ENCODE measurements at regions not wholly inside any gene's neighbourhood (a gene's known extent, or its start where the extent isn't known, plus 50 kb on each side); places are given as distances from the start of the nearest gene placed in this dataset.
"Not testable (repeated sequence)": the region's sequence is repeated elsewhere in the genome, so short reads cannot be mapped to it uniquely, and the experiment has no call there.

- no peak for DNase-seq (ENCODE audit: low spot score)
Measured at GRCh38 chr1:96425382-96426129, 296.0 kb upstream of the PTBP2 start.

DNA sequence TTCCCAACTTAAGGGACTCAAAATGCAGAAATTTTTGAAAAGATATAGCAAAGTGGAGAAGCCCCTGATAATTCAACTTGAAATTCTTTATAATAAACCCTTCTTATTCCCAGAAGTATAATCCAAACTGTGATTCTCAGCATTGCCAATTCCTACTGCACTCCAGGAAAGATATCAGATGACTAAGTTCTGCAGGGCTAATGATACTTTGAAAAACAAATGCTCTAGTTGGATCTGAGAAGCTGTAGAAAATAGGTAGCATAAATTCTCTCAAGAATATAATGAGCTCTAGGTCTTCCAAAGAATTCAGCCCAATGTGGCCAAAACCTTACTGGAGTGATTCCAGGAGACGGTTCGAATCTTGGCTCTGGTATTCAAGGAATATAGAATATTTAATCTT is 294.0 kb upstream of the PTBP2 start:
- no peak for DNase-seq (ENCODE audit: low spot score)

- peak; percentile 10 for DNase-seq (ENCODE audit: low spot score)
Measured at GRCh38 chr1:96445302-96445701, 276.3 kb upstream of the PTBP2 start.

DNA sequence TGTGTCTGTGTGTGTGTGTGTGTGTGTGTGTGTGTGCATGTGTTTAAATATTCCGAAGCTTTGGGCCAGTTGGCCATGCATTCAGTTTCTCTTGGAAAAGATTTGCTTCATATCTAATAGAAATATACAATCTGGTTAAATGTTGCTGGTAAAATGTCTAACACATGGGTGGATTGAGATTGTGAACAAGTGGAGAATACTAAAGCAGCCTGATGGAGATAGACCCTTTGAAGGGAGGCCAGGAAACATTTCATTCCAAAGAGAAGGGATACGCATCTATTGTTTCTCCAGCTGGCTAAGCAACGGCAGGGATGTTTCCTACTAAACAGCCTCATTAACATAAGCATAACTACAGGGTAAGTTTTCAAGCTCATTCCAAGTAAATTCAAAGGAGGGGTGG is 257.5 kb upstream of the PTBP2 start:
- no peak for DNase-seq (ENCODE audit: low spot score)

- DNase-seq (ENCODE audit: low spot score): no peak
Measured at GRCh38 chr1:96464522-96464921, 257.1 kb upstream of the PTBP2 start.

DNA sequence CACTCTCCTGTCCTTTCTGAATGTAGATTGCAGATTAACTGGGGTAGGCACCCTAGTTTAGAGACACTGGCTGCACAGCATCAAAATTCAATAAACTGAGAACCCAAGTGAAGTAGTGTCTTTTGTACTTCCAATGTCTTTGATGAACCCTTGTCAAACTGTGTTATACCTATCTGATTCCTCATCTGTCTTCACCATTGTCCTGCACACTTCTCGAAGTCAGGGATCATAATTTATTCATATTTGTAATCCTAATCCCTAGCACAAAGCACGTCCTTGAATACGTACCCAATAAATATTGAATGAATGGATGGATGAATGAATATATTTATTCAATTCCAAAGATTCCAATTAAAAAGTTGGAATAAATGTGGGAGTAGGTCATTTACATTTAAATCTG is 256.6 kb upstream of the PTBP2 start:
- DNase-seq (ENCODE audit: low spot score): no peak

GRCh38 chr1:96465441-96465840 is 256.1 kb upstream of the PTBP2 start:
- no peak for DNase-seq (ENCODE audit: low spot score)

GRCh38 chr1:96466842-96467241 is 254.7 kb upstream of the PTBP2 start:
- DNase-seq (ENCODE audit: low spot score): no peak

DNA sequence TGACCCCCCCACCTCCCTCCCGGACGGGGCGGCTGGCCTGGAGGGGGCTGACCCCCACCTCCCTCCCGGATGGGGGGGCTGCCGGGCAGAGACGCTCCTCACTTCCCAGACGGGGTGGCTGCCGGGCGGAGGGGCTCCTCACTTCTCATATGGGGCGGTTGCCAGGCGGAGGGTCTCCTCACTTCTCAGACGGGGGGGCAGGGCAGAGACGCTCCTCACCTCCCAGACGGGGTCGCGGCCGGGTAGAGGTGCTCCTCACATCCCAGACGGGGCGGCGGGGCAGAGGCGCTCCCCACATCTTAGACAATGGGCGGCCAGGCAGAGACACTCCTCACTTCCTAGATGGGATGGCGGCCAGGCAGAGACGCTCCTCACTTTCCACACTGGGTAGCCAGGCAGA is 251.9 kb upstream of the PTBP2 start:
- not testable (repeated sequence) for DNase-seq (ENCODE audit: low spot score)

GRCh38 chr1:96472471-96472870 is 249.1 kb upstream of the PTBP2 start:
- peak; percentile 27 for DNase-seq (ENCODE audit: low spot score)

- DNase-seq (ENCODE audit: low spot score): peak; percentile 24
Measured at GRCh38 chr1:96473791-96474434, 247.7 kb upstream of the PTBP2 start.

DNA sequence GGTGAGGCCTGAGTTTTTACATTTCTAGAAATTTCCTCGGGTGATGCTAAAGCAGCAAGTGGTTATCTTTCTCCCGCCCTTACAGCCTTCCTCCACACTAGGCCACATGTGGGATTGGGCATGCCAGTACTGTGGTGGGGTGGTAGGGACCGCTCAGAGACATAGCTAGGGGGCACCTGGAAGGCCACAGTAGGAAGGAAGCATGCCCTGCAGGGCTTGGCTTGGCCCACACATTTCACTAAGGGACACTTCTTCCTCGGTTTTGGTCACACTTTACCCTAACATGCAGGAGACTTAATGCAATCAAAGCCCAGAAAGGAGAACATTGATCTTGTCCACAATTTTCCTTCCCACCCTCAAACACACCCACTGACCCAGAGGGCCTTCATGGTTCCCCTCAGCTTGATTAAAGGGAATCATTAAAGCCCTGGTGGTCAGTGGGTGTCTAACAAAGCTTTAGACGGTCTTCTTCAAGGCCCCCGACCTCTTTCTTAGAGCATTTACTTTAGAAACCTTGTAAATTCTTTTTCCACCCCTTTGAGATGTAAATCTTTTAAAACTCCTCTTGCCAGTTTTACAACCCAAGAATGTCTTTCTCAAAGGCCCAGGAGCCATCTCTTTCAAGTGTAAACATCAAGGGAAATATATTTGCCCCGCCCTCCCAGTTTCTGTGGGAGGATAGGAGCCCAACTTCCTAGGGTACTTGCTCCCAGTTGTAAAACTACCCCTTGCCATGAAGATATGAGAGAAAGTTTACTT is 246.4 kb upstream of the PTBP2 start:
- DNase-seq (ENCODE audit: low spot score): no peak

DNA sequence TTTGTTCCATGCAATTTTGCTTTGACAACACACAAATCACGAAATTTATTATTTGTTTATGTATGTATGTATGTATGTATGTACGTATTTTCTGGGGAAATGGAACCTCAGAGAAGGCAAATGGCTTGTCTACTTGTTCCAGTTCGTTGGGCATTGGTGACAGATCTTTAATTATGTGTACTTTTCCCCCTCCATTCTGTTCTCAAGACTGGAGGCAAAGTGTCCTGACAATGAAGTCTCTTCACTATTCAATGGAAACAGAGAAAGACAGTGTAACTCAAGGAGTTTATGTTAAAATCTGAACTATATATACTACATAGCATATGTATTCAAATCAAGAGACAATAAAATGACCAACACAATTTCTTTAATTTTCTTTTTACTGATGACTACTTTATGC is 245.7 kb upstream of the PTBP2 start:
- DNase-seq (ENCODE audit: low spot score): no peak

- DNase-seq (ENCODE audit: low spot score): no peak
Measured at GRCh38 chr1:96478228-96478627, 243.4 kb upstream of the PTBP2 start.

GRCh38 chr1:96481409-96481808 is 240.2 kb upstream of the PTBP2 start:
- no peak for DNase-seq (ENCODE audit: low spot score)

DNA sequence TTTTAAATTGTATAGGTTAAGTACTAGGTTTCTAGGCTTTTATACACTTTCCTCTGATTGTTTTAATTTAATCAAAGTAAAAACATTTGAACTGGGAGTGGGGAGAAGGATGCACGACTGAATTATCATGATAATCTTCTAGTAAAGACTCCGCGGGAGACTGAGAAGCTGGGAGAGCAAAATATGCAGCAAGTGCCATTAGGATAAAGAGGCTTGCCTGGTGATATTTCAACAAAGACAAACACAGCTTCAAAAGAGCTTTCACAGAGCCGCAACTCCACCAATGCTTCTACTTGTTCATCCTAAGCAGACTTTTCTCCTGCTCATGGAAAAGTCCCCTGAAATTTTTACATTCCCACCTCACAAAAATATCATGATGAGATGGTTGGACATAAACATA is 239.0 kb upstream of the PTBP2 start:
- no peak for DNase-seq (ENCODE audit: low spot score)

DNA sequence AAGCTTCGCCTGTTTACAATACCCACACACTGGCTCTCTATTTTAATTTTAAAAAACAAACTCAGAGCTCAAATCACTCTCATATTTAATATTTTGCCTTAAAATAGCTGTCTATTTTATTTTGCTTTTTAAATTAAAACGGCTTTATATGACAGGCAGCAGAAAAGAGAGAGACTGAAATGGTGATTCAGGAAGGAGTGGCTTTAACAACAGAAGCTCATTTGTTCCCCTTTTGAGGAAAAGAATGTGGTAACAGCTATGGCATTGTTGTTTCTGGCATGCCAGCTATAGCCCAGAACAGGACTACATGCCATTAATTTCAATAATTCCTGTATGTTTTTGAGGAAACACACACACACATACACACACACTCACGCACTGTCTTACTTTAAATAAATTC is 234.2 kb upstream of the PTBP2 start:
- peak; percentile 56 for DNase-seq (ENCODE audit: low spot score)

- DNase-seq (ENCODE audit: low spot score): peak; percentile 21
Measured at GRCh38 chr1:96487971-96488370, 233.6 kb upstream of the PTBP2 start.

DNA sequence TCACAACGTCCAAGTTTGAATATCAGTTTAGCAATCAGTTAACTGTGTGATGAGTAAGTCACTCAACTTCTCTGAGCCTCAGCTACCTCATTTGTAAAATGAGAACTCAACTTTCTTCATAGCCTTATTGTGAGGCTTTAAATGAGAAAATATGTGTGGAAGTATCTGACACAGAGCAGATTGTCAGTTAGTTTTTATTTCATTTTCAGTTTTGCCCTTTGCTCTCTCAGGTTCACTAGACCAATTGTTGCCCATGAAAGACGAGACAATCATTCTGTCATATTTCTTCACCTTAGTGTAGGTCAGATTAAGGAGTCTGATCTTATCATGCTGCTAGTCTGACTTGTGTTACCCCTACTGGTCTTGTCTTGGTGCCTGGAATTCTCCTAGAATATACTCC is 232.8 kb upstream of the PTBP2 start:
- no peak for DNase-seq (ENCODE audit: low spot score)

GRCh38 chr1:96492236-96492635 is 229.3 kb upstream of the PTBP2 start:
- no peak for DNase-seq (ENCODE audit: low spot score)

GRCh38 chr1:96498744-96499340 is 222.7 kb upstream of the PTBP2 start:
- no peak for DNase-seq (ENCODE audit: low spot score)

DNA sequence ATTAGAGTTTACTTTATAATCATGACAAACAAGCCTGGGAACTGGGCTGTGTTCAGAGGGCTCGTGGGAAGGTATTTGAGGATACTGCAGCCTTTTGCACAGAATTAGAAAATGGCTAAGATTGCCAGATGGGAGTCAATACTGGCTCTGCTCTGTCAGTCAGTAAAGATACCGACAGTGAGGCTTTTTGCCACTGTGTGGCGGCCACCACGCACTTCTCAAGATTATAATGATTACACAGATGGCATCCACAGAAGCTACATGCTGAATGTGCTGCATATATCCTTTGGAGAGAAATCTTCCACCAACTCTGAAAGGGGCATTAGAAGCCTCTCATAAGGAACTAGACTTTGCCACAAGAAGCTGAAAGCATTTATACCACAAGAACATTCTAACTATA is 213.4 kb upstream of the PTBP2 start:
- DNase-seq (ENCODE audit: low spot score): no peak

DNA sequence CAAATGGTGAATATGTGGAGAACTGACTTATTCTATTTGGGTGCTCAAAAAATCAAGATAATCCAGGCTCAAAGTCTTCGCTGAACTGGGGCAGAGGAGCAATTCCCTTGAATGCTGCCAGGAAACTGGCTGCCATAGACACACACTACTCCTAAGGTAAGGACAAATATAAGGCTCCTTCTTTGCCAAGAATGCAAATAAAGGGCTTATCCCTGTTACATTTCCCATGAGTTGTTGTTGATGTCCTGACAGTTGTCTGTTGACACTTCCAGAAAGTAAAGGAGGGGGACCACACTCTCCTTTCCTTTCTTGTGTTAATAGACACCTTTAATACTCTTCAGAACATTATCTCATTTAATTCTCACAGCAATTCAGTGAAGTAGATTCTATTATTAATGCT is 212.2 kb upstream of the PTBP2 start:
- no peak for DNase-seq (ENCODE audit: low spot score)
